ENCODE measurements at regions not wholly inside any gene's neighbourhood (a gene's known extent, or its start where the extent isn't known, plus 50 kb on each side); places are given as distances from the start of the nearest gene placed in this dataset.

- TF ChIP-seq CTCF (conservative IDR thresholded peaks at IDR 0.05; ENCODE audit: low read length) (no peak), EZH2phosphoT487 (IDR thresholded peaks at IDR 0.05; ENCODE audit: borderline replicate concordance) (no peak)
These were observed 60.6 kb upstream of the PLCL2 start for GRCh38 chr3:16824081-16824696.

Data from Loucy (cell line).